Keratinocyte (primary cell): ENCODE measurements at regions not wholly inside any gene's neighbourhood (a gene's known extent, or its start where the extent isn't known, plus 50 kb on each side); places are given as distances from the start of the nearest gene placed in this dataset.

Source experiments
- EZH2 ChIP-seq: IDR thresholded peaks from one replicate; pipeline ENCODE4 v1.6.1; 2012; ENCODE audit warnings: inconsistent platforms, mild to moderate bottlenecking, low read length, moderate library complexity
- TF ChIP-seq, protein P1 (sequence below), 3 experiments: IDR thresholded peaks in 1 of 3; conservative IDR thresholded peaks in 1 of 3; optimal IDR thresholded peaks in 1 of 3; 2 replicates in 2 of 3; 3 replicates in 1 of 3; pipeline versions ENCODE3 to v1.5.1; 2011; ENCODE audit warnings: low read length in 3 of 3, mild to moderate bottlenecking in 3 of 3, moderate library complexity in 2 of 3, control low read depth in 1 of 3, inconsistent platforms in 1 of 3; ENCODE audit not compliant: insufficient read depth in 2 of 3; ENCODE audit errors: extremely low read depth in 1 of 3

DNA sequence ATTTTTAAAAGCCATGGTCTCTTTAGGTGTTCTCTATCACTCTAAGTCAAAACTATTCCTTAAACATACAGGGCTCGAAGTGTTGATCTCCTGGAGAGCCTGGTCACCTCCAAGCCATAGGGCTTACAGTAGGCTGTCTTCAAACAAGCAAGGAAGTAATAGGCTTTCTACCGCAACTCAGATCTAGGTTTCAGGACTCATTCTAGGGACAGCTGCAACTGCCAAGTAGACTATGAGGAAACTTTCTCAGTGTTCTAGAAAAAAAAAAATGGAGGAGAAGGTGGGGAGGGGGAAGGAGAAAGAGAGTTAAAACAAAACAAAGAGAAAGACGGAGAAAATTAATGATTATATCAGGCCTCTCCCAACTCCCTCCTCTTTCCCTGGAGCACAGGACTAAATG lies 106.9 kb upstream of the ETV6 start:
- TF ChIP-seq, protein P1, sequence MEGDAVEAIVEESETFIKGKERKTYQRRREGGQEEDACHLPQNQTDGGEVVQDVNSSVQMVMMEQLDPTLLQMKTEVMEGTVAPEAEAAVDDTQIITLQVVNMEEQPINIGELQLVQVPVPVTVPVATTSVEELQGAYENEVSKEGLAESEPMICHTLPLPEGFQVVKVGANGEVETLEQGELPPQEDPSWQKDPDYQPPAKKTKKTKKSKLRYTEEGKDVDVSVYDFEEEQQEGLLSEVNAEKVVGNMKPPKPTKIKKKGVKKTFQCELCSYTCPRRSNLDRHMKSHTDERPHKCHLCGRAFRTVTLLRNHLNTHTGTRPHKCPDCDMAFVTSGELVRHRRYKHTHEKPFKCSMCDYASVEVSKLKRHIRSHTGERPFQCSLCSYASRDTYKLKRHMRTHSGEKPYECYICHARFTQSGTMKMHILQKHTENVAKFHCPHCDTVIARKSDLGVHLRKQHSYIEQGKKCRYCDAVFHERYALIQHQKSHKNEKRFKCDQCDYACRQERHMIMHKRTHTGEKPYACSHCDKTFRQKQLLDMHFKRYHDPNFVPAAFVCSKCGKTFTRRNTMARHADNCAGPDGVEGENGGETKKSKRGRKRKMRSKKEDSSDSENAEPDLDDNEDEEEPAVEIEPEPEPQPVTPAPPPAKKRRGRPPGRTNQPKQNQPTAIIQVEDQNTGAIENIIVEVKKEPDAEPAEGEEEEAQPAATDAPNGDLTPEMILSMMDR (optimal IDR thresholded peaks at IDR 0.05 in 1 of 3, IDR thresholded peaks at IDR 0.05 in 1 of 3, conservative IDR thresholded peaks at IDR 0.05 in 1 of 3; ENCODE audit: extremely low read depth in 1 of 3, insufficient read depth in 2 of 3, low read length in 3 of 3), result no peak
- no peak for TF ChIP-seq EZH2
